HepG2 (cell line): ENCODE measurements at regions not wholly inside any gene's neighbourhood (a gene's known extent, or its start where the extent isn't known, plus 50 kb on each side); places are given as distances from the start of the nearest gene placed in this dataset.

Source experiments
- ATAC-seq: fragments of 200-7000 bp; cut with Tn5 transposase; 3 replicates; pipeline ENCODE4 v1.9.1; 2020; ENCODE audit warnings: mild to moderate bottlenecking, moderate library complexity
- BruUV-seq: library from RNA; stranded (reverse); fragments of 400-500 nt; replicated peaks from 2 replicates; lab custom pipeline; 2021; lab: Mats Ljungman, UMichigan
- CTCF ChIA-PET: fragments of 300-600 bp; formaldehyde crosslinking; extraction: SDS; loops from one replicate; lab custom pipeline; 2021; ENCODE audit warnings: low total read pairs, inconsistent platforms, low intra/inter-chr PET ratio; lab: Yijun Ruan, JAX
- POLR2A ChIA-PET: fragments of 350-600 bp; sonication (Branson Sonifier 250); formaldehyde crosslinking; loops from one replicate; lab custom pipeline; 2020; ENCODE audit warnings: antibody characterized with exemption, inconsistent platforms; lab: Yijun Ruan, JAX
- DNase-seq: peaks from one replicate; pipeline ENCODE4 v3.0.0-alpha.2; 2015; ENCODE audit warnings: low spot score
- FAIRE-seq: peaks from 3 replicates; lab custom pipeline; 2011; peaks lifted over from hg19 to GRCh38; lab: Jason Lieb, UNC
- H2AFZ ChIP-seq: one replicate; pipeline ENCODE4 v1.6.1; 2011; ENCODE audit warnings: low read length, inconsistent platforms
- H3K27ac ChIP-seq: fragments of 300-600 bp; 3 replicates; pipeline ENCODE4 v1.8.0; 2011; ENCODE audit warnings: mixed run types, mild to moderate bottlenecking, mixed read lengths, low read length, inconsistent platforms; ENCODE audit not compliant: insufficient read depth; ENCODE audit errors: extremely low read length
- H3K27me3 ChIP-seq, 2 experiments: fragments of 200-600 bp in 1 of 2; 2 replicates in 1 of 2; 3 replicates in 1 of 2; pipeline versions ENCODE4 v1.6.0 to v1.8.0; 2011; ENCODE audit warnings: low read length in 2 of 2, mild to moderate bottlenecking in 2 of 2, moderate library complexity in 2 of 2, inconsistent platforms in 1 of 2; ENCODE audit not compliant: insufficient read depth in 2 of 2, control insufficient read depth in 1 of 2
- H3K36me3 ChIP-seq, 2 experiments: fragments of 200-600 bp in 1 of 2; replicated peaks in 1 of 2; 2 replicates in 1 of 2; 3 replicates in 1 of 2; pipeline versions ENCODE4 v1.5.1 to v1.8.0; 2011; ENCODE audit warnings: low read length in 2 of 2, inconsistent platforms in 1 of 2; ENCODE audit not compliant: insufficient read depth in 2 of 2, control insufficient read depth in 1 of 2
- H3K4me1 ChIP-seq: 2 replicates; pipeline ENCODE4 v1.5.1; 2012; ENCODE audit warnings: low read length, inconsistent platforms; ENCODE audit not compliant: insufficient read depth
- H3K4me2 ChIP-seq: 2 replicates; pipeline ENCODE4 v1.6.0; 2011; ENCODE audit warnings: low read depth, low read length, inconsistent platforms
- H3K4me3 ChIP-seq, 3 experiments: fragments of 200-600 bp in 1 of 3; sonication (generic), shearing (Covaris generic) in 1 of 3; replicated peaks in 1 of 3; 2 replicates each; pipeline ENCODE4 v1.5.1; 2011 to 2016; ENCODE audit warnings: low read length in 3 of 3, inconsistent platforms in 2 of 3, low read depth in 2 of 3, mild to moderate bottlenecking in 2 of 3, control low read depth in 1 of 3, mixed read lengths in 1 of 3; ENCODE audit not compliant: insufficient read depth in 1 of 3
- H3K79me2 ChIP-seq: one replicate; pipeline ENCODE4 v1.6.1; 2011; ENCODE audit warnings: low read length, inconsistent platforms; ENCODE audit not compliant: insufficient read depth
- H3K9ac ChIP-seq: 2 replicates; pipeline ENCODE4 v1.6.0; 2011; ENCODE audit warnings: mild to moderate bottlenecking, low read depth, low read length, inconsistent platforms; ENCODE audit not compliant: insufficient read depth
- H3K9me3 ChIP-seq: 2 replicates; pipeline ENCODE4 v1.5.1; 2012; ENCODE audit warnings: mild to moderate bottlenecking, low read length
- H4K20me1 ChIP-seq: 2 replicates; pipeline ENCODE4 v1.6.0; 2011; ENCODE audit warnings: inconsistent platforms, mild to moderate bottlenecking, low read length, moderate library complexity; ENCODE audit not compliant: insufficient read depth
- CENPT ChIP-seq: sonication (generic); formaldehyde crosslinking; IDR thresholded peaks from 2 replicates; pipeline ENCODE4 v1.8.0; 2022; ENCODE audit warnings: low read depth, mild to moderate bottlenecking, moderate library complexity, missing genetic modification reagents
- GPN1 ChIP-seq: sonication (generic); formaldehyde crosslinking; IDR thresholded peaks from 2 replicates; pipeline ENCODE4 v1.5.1; 2020; ENCODE audit warnings: missing genetic modification reagents, borderline replicate concordance
- NCOA5 ChIP-seq: sonication (generic); formaldehyde crosslinking; IDR thresholded peaks from 2 replicates; pipeline ENCODE4 v1.4.0; 2020; ENCODE audit warnings: missing genetic modification reagents
- NFKB2 ChIP-seq: sonication (generic); formaldehyde crosslinking; IDR thresholded peaks from 2 replicates; pipeline ENCODE4 v1.4.0; 2020; ENCODE audit warnings: missing genetic modification reagents, borderline replicate concordance
- RBM22 ChIP-seq: fragments of 200-400 bp; formaldehyde crosslinking; optimal IDR thresholded peaks from 2 replicates; pipeline ENCODE3; 2017; ENCODE audit warnings: mild to moderate bottlenecking, low read length, moderate library complexity
- RBM39 ChIP-seq: fragments of 200-400 bp; formaldehyde crosslinking; IDR thresholded peaks from one replicate; pipeline ENCODE4 v1.6.1; 2018; ENCODE audit warnings: antibody characterized with exemption, mild to moderate bottlenecking, low read depth, low read length; ENCODE audit not compliant: poor library complexity, severe bottlenecking
- RNF2 ChIP-seq: fragments of 450-650 bp; conservative IDR thresholded peaks from 2 replicates; pipeline ENCODE4 v1.6.1; 2016; ENCODE audit warnings: low read depth
- WIZ ChIP-seq: sonication (generic); formaldehyde crosslinking; IDR thresholded peaks from 2 replicates; pipeline ENCODE4 v1.5.1; 2020; ENCODE audit warnings: mild to moderate bottlenecking, missing genetic modification reagents
- ZNF24 ChIP-seq: fragments of 450-650 bp; IDR thresholded peaks from 2 replicates; pipeline ENCODE4 v1.6.1; 2017; ENCODE audit warnings: antibody characterized with exemption, mild to moderate bottlenecking
- ZNF761 ChIP-seq: sonication (generic); formaldehyde crosslinking; conservative IDR thresholded peaks from 2 replicates; pipeline ENCODE4 v1.4.0; 2020; ENCODE audit warnings: mild to moderate bottlenecking, missing genetic modification reagents
- ZNF841 ChIP-seq: sonication (generic); formaldehyde crosslinking; IDR thresholded peaks from 2 replicates; pipeline ENCODE4 v1.8.1; 2023; ENCODE audit warnings: missing genetic modification reagents, borderline replicate concordance
- ZSCAN12 ChIP-seq: sonication (generic); formaldehyde crosslinking; IDR thresholded peaks from 2 replicates; pipeline ENCODE4 v1.9.0; 2021; ENCODE audit warnings: mild to moderate bottlenecking, missing genetic modification reagents
- ZSCAN22 ChIP-seq: sonication (generic); formaldehyde crosslinking; IDR thresholded peaks from 2 replicates; pipeline ENCODE4 v1.4.0; 2020; ENCODE audit warnings: mild to moderate bottlenecking, missing genetic modification reagents
- WGBS: methylation state at CpG from one replicate; pipeline ENCODE4 v1.1.6; 2017; ENCODE audit warnings: low lambda C conversion rate; 5-methylcytosine and 5-hydroxymethylcytosine counted together
- in situ Hi-C: cut with HindIII; loops from 2 replicates; pipeline ENCODE4 v1.10.0; 2017; ENCODE audit warnings: low pct_unique_long_range_greater_than_20kb; ENCODE audit not compliant: extremely low pct_ligation_motif_present
- intact Hi-C: fragments of 100-400 bp; cut with micrococcal nuclease; formaldehyde crosslinking; loops from one replicate; pipeline ENCODE4 v1.10.0; 2022; ENCODE audit not compliant: unreplicated experiment
- TF ChIP-seq, protein P1 (sequence below): sonication (generic); formaldehyde crosslinking; IDR thresholded peaks from 2 replicates; pipeline ENCODE4 v1.8.1; 2023; ENCODE audit warnings: mild to moderate bottlenecking, missing genetic modification reagents
- TF ChIP-seq, protein P2 (sequence below): sonication (generic); formaldehyde crosslinking; IDR thresholded peaks from 2 replicates; pipeline ENCODE4 v1.8.0; 2022; ENCODE audit warnings: low read depth, missing genetic modification reagents

DNA sequence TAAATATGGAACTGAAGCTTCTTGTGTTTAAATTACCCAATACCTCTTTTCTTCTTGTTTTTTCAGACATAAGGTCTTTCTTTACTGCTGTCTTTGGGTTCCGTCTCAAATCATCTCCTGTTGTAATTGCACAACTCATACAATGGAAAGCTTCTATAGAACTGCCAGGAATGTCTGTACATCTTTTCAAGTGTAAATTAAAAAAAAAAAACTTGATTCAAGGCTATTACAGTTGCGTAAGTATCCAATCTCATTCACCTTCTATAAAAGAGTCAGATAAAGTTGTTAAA lies 243.5 kb downstream of the ICE1 start:
- ATAC-seq = no peak
- peaks cover 0 to 13% of the 10 kb centered on the region in 2 experiments; a peak in 2 of 5 replicates for H3K27me3 ChIP-seq
- H4K20me1 ChIP-seq = no peaks in the 10 kb centered on the region
- CTCF ChIA-PET = no interaction called here
- TF ChIP-seq WIZ (CRISPR knock-in tag) (no peak), ZNF761 (CRISPR knock-in tag) (no peak), CENPT (CRISPR knock-in tag) (no peak), ZNF24 (no peak), ZSCAN12 (CRISPR knock-in tag) (no peak), NFKB2 (CRISPR knock-in tag) (no peak), GPN1 (CRISPR knock-in tag) (no peak), RNF2 (no peak), ZNF841 (CRISPR knock-in tag) (no peak), RBM22 (no peak), NCOA5 (no peak), RBM39 (no peak), ZSCAN22 (no peak)
- TF ChIP-seq, protein P1, sequence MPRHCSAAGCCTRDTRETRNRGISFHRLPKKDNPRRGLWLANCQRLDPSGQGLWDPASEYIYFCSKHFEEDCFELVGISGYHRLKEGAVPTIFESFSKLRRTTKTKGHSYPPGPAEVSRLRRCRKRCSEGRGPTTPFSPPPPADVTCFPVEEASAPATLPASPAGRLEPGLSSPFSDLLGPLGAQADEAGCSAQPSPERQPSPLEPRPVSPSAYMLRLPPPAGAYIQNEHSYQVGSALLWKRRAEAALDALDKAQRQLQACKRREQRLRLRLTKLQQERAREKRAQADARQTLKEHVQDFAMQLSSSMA (CRISPR knock-in tag) = no peak
- TF ChIP-seq, protein P2, sequence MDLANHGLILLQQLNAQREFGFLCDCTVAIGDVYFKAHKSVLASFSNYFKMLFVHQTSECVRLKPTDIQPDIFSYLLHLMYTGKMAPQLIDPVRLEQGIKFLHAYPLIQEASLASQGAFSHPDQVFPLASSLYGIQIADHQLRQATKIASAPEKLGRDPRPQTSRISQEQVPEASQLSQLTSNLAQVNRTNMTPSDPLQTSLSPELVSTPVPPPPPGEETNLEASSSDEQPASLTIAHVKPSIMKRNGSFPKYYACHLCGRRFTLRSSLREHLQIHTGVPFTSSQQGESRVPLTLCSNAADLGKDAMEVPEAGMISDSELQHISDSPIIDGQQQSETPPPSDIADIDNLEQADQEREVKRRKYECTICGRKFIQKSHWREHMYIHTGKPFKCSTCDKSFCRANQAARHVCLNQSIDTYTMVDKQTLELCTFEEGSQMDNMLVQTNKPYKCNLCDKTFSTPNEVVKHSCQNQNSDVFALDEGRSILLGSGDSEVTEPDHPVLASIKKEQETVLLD (CRISPR knock-in tag) = no peak
- no peaks in the 10 kb centered on the region for H3K4me1 ChIP-seq
- H2AFZ ChIP-seq = no peak overlapping the region
- H3K4me3 ChIP-seq = no peak overlapping the region
- in situ Hi-C loops (no loop called here), intact Hi-C loops (no loop called here)
- no peak overlapping the region for H3K4me2 ChIP-seq
- no peak for FAIRE-seq
- no peaks in the 10 kb centered on the region for H3K9me3 ChIP-seq
- no peak overlapping the region for H3K27ac ChIP-seq
- no peak overlapping the region for H3K9ac ChIP-seq
- no TSS peak for BruUV-seq
- no peaks in the 10 kb centered on the region for H3K36me3 ChIP-seq
- H3K79me2 ChIP-seq = no peaks in the 10 kb centered on the region
- WGBS = 50% methylated on average over 2 of the region's 2 CpGs
- no peak for DNase-seq
- POLR2A ChIA-PET = no interaction called here
